ENCODE measurements at regions not wholly inside any gene's neighbourhood (a gene's known extent, or its start where the extent isn't known, plus 50 kb on each side); places are given as distances from the start of the nearest gene placed in this dataset.
"Not testable (repeated sequence)": the region's sequence is repeated elsewhere in the genome, so short reads cannot be mapped to it uniquely, and the experiment has no call there.

GRCh38 chrX:65925005-65925404, 114.9 kb downstream of the VSIG4 start:
- H3K9ac ChIP-seq (ENCODE audit: low read length), result no peak overlapping the region
- H3K9me3 ChIP-seq (ENCODE audit: low read length), result no peaks in the 10 kb centered on the region
- no peaks in the 10 kb centered on the region for H3K4me1 ChIP-seq (ENCODE audit: insufficient read depth, low read length)
- no peak overlapping the region for H3K27ac ChIP-seq (ENCODE audit: low read depth, low read length)
- H3K4me3 ChIP-seq (ENCODE audit: low read depth in 1 of 2, low read length in 2 of 2), result no peak overlapping the region
- peaks cover 0 to 19% of the 10 kb centered on the region in 2 donors for H3K27me3 ChIP-seq (ENCODE audit: control insufficient read depth in 1 of 2, insufficient read depth in 2 of 2, low read length in 2 of 2)
- no peaks in the 10 kb centered on the region for H3K36me3 ChIP-seq (ENCODE audit: insufficient read depth, low read length)

- Histone ChIP-seq H3K4me1 (ENCODE audit: insufficient read depth, low read length) (no peaks in the 10 kb centered on the region), H3K27me3 (ENCODE audit: control insufficient read depth in 1 of 2, insufficient read depth in 2 of 2, low read length in 2 of 2) (peaks cover 0 to 19% of the 10 kb centered on the region in 2 donors), H3K9ac (ENCODE audit: low read length) (no peak overlapping the region), H3K4me3 (ENCODE audit: low read depth in 1 of 2, low read length in 2 of 2) (no peak overlapping the region), H3K36me3 (ENCODE audit: insufficient read depth, low read length) (no peaks in the 10 kb centered on the region), H3K27ac (ENCODE audit: low read depth, low read length) (no peak overlapping the region), H3K9me3 (ENCODE audit: low read length) (no peaks in the 10 kb centered on the region)
These were observed 118.5 kb downstream of the VSIG4 start for GRCh38 chrX:65921363-65921762.

- Histone ChIP-seq H3K27me3 (ENCODE audit: control insufficient read depth in 1 of 2, insufficient read depth in 2 of 2, low read length in 2 of 2) (peaks cover 0 to 19% of the 10 kb centered on the region in 2 donors), H3K36me3 (ENCODE audit: insufficient read depth, low read length) (no peaks in the 10 kb centered on the region), H3K4me3 (ENCODE audit: low read depth in 1 of 2, low read length in 2 of 2) (no peak overlapping the region), H3K27ac (ENCODE audit: low read depth, low read length) (no peak overlapping the region), H3K4me1 (ENCODE audit: insufficient read depth, low read length) (no peaks in the 10 kb centered on the region), H3K9ac (ENCODE audit: low read length) (no peak overlapping the region), H3K9me3 (ENCODE audit: low read length) (no peaks in the 10 kb centered on the region)
These were observed 119.3 kb downstream of the VSIG4 start for GRCh38 chrX:65920620-65921019.

GRCh38 chrX:65910899-65911298, 129.0 kb downstream of the VSIG4 start:
- Histone ChIP-seq H3K36me3 (ENCODE audit: insufficient read depth, low read length) (no peaks in the 10 kb centered on the region), H3K4me1 (ENCODE audit: insufficient read depth, low read length) (no peaks in the 10 kb centered on the region), H3K4me3 (ENCODE audit: low read depth in 1 of 2, low read length in 2 of 2) (no peak overlapping the region), H3K27ac (ENCODE audit: low read depth, low read length) (no peak overlapping the region), H3K9ac (ENCODE audit: low read length) (no peak overlapping the region), H3K9me3 (ENCODE audit: low read length) (no peaks in the 10 kb centered on the region), H3K27me3 (ENCODE audit: control insufficient read depth in 1 of 2, insufficient read depth in 2 of 2, low read length in 2 of 2) (no peaks in the 10 kb centered on the region)

- Histone ChIP-seq H3K36me3 (ENCODE audit: insufficient read depth, low read length) (no peaks in the 10 kb centered on the region), H3K9ac (ENCODE audit: low read length) (no peak overlapping the region), H3K27me3 (ENCODE audit: control insufficient read depth in 1 of 2, insufficient read depth in 2 of 2, low read length in 2 of 2) (no peaks in the 10 kb centered on the region), H3K9me3 (ENCODE audit: low read length) (no peaks in the 10 kb centered on the region), H3K4me1 (ENCODE audit: insufficient read depth, low read length) (no peaks in the 10 kb centered on the region), H3K27ac (ENCODE audit: low read depth, low read length) (no peak overlapping the region), H3K4me3 (ENCODE audit: low read depth in 1 of 2, low read length in 2 of 2) (no peak overlapping the region)
These were observed 136.1 kb downstream of the VSIG4 start for GRCh38 chrX:65903750-65904149.

- no peaks in the 10 kb centered on the region for H3K9me3 ChIP-seq (ENCODE audit: low read length)
- no peaks in the 10 kb centered on the region for H3K27me3 ChIP-seq (ENCODE audit: control insufficient read depth in 1 of 2, insufficient read depth in 2 of 2, low read length in 2 of 2)
- no peaks in the 10 kb centered on the region for H3K4me1 ChIP-seq (ENCODE audit: insufficient read depth, low read length)
These were observed 137.9 kb downstream of the VSIG4 start for GRCh38 chrX:65902011-65902410.

GRCh38 chrX:65900850-65901844, 138.7 kb downstream of the VSIG4 start:
- Histone ChIP-seq H3K27ac (ENCODE audit: low read depth, low read length) (no peak overlapping the region), H3K36me3 (ENCODE audit: insufficient read depth, low read length) (no peaks in the 10 kb centered on the region), H3K9me3 (ENCODE audit: low read length) (no peaks in the 10 kb centered on the region), H3K4me1 (ENCODE audit: insufficient read depth, low read length) (no peaks in the 10 kb centered on the region), H3K27me3 (ENCODE audit: control insufficient read depth in 1 of 2, insufficient read depth in 2 of 2, low read length in 2 of 2) (no peaks in the 10 kb centered on the region), H3K4me3 (ENCODE audit: low read depth in 1 of 2, low read length in 2 of 2) (no peak overlapping the region), H3K9ac (ENCODE audit: low read length) (no peak overlapping the region)

More at GRCh38 chrX:65902011-65902410, 137.9 kb downstream of the VSIG4 start:
- Histone ChIP-seq H3K4me3 (ENCODE audit: low read depth in 1 of 2, low read length in 2 of 2) (no peak overlapping the region), H3K9ac (ENCODE audit: low read length) (no peak overlapping the region), H3K27ac (ENCODE audit: low read depth, low read length) (no peak overlapping the region), H3K36me3 (ENCODE audit: insufficient read depth, low read length) (no peaks in the 10 kb centered on the region)

GRCh38 chrX:65894133-65894532, 145.7 kb downstream of the VSIG4 start:
- no peak overlapping the region for H3K9ac ChIP-seq (ENCODE audit: low read length)
- H3K36me3 ChIP-seq (ENCODE audit: insufficient read depth, low read length), result no peaks in the 10 kb centered on the region
- no peaks in the 10 kb centered on the region for H3K4me1 ChIP-seq (ENCODE audit: insufficient read depth, low read length)
- H3K27me3 ChIP-seq (ENCODE audit: control insufficient read depth in 1 of 2, insufficient read depth in 2 of 2, low read length in 2 of 2), result no peaks in the 10 kb centered on the region
- H3K9me3 ChIP-seq (ENCODE audit: low read length), result no peaks in the 10 kb centered on the region
- H3K27ac ChIP-seq (ENCODE audit: low read depth, low read length), result no peak overlapping the region
- no peak overlapping the region for H3K4me3 ChIP-seq (ENCODE audit: low read depth in 1 of 2, low read length in 2 of 2)

- not testable (repeated sequence) for H3K27ac ChIP-seq (ENCODE audit: low read depth, low read length); H3K4me1 ChIP-seq (ENCODE audit: insufficient read depth, low read length); H3K36me3 ChIP-seq (ENCODE audit: insufficient read depth, low read length); H3K9ac ChIP-seq (ENCODE audit: low read length); H3K4me3 ChIP-seq (ENCODE audit: low read depth in 1 of 2, low read length in 2 of 2); H3K9me3 ChIP-seq (ENCODE audit: low read length); H3K27me3 ChIP-seq (ENCODE audit: control insufficient read depth in 1 of 2, insufficient read depth in 2 of 2, low read length in 2 of 2)
These were observed 148.1 kb downstream of the VSIG4 start for GRCh38 chrX:65891817-65892216.

GRCh38 chrX:65888150-65888549, 151.7 kb downstream of the VSIG4 start:
- not testable (repeated sequence) for H3K27ac ChIP-seq (ENCODE audit: low read depth, low read length); H3K27me3 ChIP-seq (ENCODE audit: control insufficient read depth in 1 of 2, insufficient read depth in 2 of 2, low read length in 2 of 2); H3K9ac ChIP-seq (ENCODE audit: low read length); H3K36me3 ChIP-seq (ENCODE audit: insufficient read depth, low read length); H3K4me1 ChIP-seq (ENCODE audit: insufficient read depth, low read length); H3K9me3 ChIP-seq (ENCODE audit: low read length); H3K4me3 ChIP-seq (ENCODE audit: low read depth in 1 of 2, low read length in 2 of 2)

GRCh38 chrX:65883556-65883955, 156.3 kb downstream of the VSIG4 start:
- Histone ChIP-seq H3K9me3 (ENCODE audit: low read length) (no peaks in the 10 kb centered on the region), H3K27me3 (ENCODE audit: control insufficient read depth in 1 of 2, insufficient read depth in 2 of 2, low read length in 2 of 2) (no peaks in the 10 kb centered on the region), H3K4me1 (ENCODE audit: insufficient read depth, low read length) (no peaks in the 10 kb centered on the region), H3K9ac (ENCODE audit: low read length) (no peak overlapping the region), H3K4me3 (ENCODE audit: low read depth in 1 of 2, low read length in 2 of 2) (no peak overlapping the region), H3K36me3 (ENCODE audit: insufficient read depth, low read length) (no peaks in the 10 kb centered on the region), H3K27ac (ENCODE audit: low read depth, low read length) (no peak overlapping the region)

Measured in muscle layer of colon (tissue), 2 donors.